Upper lobe of left lung (tissue), 6 donors: ENCODE measurements at regions not wholly inside any gene's neighbourhood (a gene's known extent, or its start where the extent isn't known, plus 50 kb on each side); places are given as distances from the start of the nearest gene placed in this dataset.
A peak's percentile ranks its signal among the peaks of the same experiment; 100 is the strongest.

Experiments used
- ATAC-seq, 2 donors: fragments of 200-7000 bp; cut with Tn5 transposase; one replicate each; pipeline ENCODE4 v1.9.1; 2022; ENCODE audit warnings: mild to moderate bottlenecking in 2 of 2, moderate library complexity in 2 of 2; ENCODE audit not compliant: low FRiP score in 2 of 2
- DNase-seq, 2 donors: peaks; one replicate each; pipeline ENCODE4 v3.0.0-alpha.2; 2019 to 2020
- H3K27ac ChIP-seq, 4 donors: fragments of 200-600 bp; sonication (generic); one replicate each; pipeline ENCODE4 v1.5.1; 2016 to 2019
- H3K27me3 ChIP-seq, 4 donors: fragments of 200-600 bp; sonication (generic); one replicate each; pipeline ENCODE4 v1.5.1; 2017 to 2019
- H3K36me3 ChIP-seq, 4 donors: fragments of 200-600 bp; sonication (generic); one replicate each; pipeline ENCODE4 v1.5.1; 2016 to 2019
- H3K4me1 ChIP-seq, 4 donors: fragments of 200-600 bp; sonication (generic); one replicate each; pipeline ENCODE4 v1.5.1; 2018 to 2019
- H3K4me3 ChIP-seq, 4 donors: fragments of 200-600 bp; sonication (generic); one replicate each; pipeline ENCODE4 v1.5.1; 2017 to 2019; ENCODE audit warnings: mild to moderate bottlenecking in 2 of 4, moderate library complexity in 1 of 4
- H3K9me3 ChIP-seq, 4 donors: fragments of 200-600 bp; sonication (generic); one replicate each; pipeline ENCODE4 v1.5.1; 2018 to 2019
- CTCF ChIP-seq, 6 experiments: fragments of 450-650 bp in 4 of 6; fragments of 200-600 bp in 2 of 6; sonication (generic) in 2 of 6; IDR thresholded peaks; one replicate each; pipeline ENCODE4 v1.5.1; 2016 to 2019; ENCODE audit warnings: antibody characterized with exemption in 6 of 6
- EP300 ChIP-seq, 4 donors: sonication (generic); formaldehyde crosslinking; IDR thresholded peaks; one replicate each; pipeline ENCODE4 v1.5.1; 2017; ENCODE audit warnings: antibody characterized with exemption in 4 of 4, control low read depth in 2 of 4
- POLR2A ChIP-seq, 4 donors: fragments of 450-650 bp; IDR thresholded peaks; one replicate each; pipeline ENCODE4 v1.5.1; 2016 to 2017; ENCODE audit warnings: antibody characterized with exemption in 4 of 4, mild to moderate bottlenecking in 2 of 4
- POLR2AphosphoS5 ChIP-seq, 2 donors: sonication (generic); formaldehyde crosslinking; IDR thresholded peaks; one replicate each; pipeline ENCODE4 v1.5.1; 2017; ENCODE audit warnings: antibody characterized with exemption in 2 of 2
- WGBS, 2 donors: methylation state at CpG; one replicate each; pipeline ENCODE4 v1.1.5; 2017 to 2018; 5-methylcytosine and 5-hydroxymethylcytosine counted together
- donor health status: DM: no; HTN: no; CAD: no; lungs with moderate emphysema.
- donor health status: DM: no; HTN: yes; CAD: no; lungs with severe emphysema.

GRCh38 chr2:201977651-201978050 is 56.0 kb upstream of the FZD7 start:
- Histone ChIP-seq H3K27me3 (no peaks in the 10 kb centered on the region), H3K4me3 (no peak overlapping the region), H3K36me3 (no peaks in the 10 kb centered on the region), H3K4me1 (no peaks in the 10 kb centered on the region), H3K9me3 (no peaks in the 10 kb centered on the region), H3K27ac (no peak overlapping the region)
- ATAC-seq (no peak), DNase-seq (no peak)
- 42 to 85% methylated on average over 2 of the region's 2 CpGs for WGBS, 2 donors
- no peak for TF ChIP-seq CTCF (IDR thresholded peaks at IDR 0.05)
- no peak for TF ChIP-seq POLR2A (IDR thresholded peaks at IDR 0.05)
- no peak for TF ChIP-seq POLR2AphosphoS5 (IDR thresholded peaks at IDR 0.05)
- no peak for TF ChIP-seq EP300 (IDR thresholded peaks at IDR 0.05)

- no peaks in the 10 kb centered on the region for H3K27me3 ChIP-seq
- no peaks in the 10 kb centered on the region for H3K4me1 ChIP-seq
- no peaks in the 10 kb centered on the region for H3K9me3 ChIP-seq
- DNase-seq (no peak), ATAC-seq (no peak)
- WGBS, 2 donors, result 84 to 90% methylated on average over 4 of the region's 4 CpGs
- no peak overlapping the region for H3K4me3 ChIP-seq
- no peak overlapping the region for H3K27ac ChIP-seq
- TF ChIP-seq CTCF (IDR thresholded peaks at IDR 0.05) (no peak), EP300 (IDR thresholded peaks at IDR 0.05) (no peak), POLR2A (IDR thresholded peaks at IDR 0.05) (no peak), POLR2AphosphoS5 (IDR thresholded peaks at IDR 0.05) (no peak)
- no peaks in the 10 kb centered on the region for H3K36me3 ChIP-seq
Observed at GRCh38 chr2:201978333-201978732, 55.3 kb upstream of the FZD7 start.

GRCh38 chr2:201978986-201979385 is 54.7 kb upstream of the FZD7 start:
- no peaks in the 10 kb centered on the region for H3K9me3 ChIP-seq
- TF ChIP-seq EP300 (IDR thresholded peaks at IDR 0.05) (no peak), POLR2A (IDR thresholded peaks at IDR 0.05) (no peak), POLR2AphosphoS5 (IDR thresholded peaks at IDR 0.05) (no peak), CTCF (IDR thresholded peaks at IDR 0.05) (no peak)
- no peak overlapping the region for H3K4me3 ChIP-seq
- DNase-seq (no peak), ATAC-seq (peak in 1 of 2 donors; percentile 42)
- 61 to 63% methylated on average over 3 to 4 of the region's 4 CpGs for WGBS, 2 donors
- H3K27ac ChIP-seq, result no peak overlapping the region
- no peaks in the 10 kb centered on the region for H3K36me3 ChIP-seq
- no peaks in the 10 kb centered on the region for H3K4me1 ChIP-seq
- H3K27me3 ChIP-seq, result no peaks in the 10 kb centered on the region

- Histone ChIP-seq H3K27me3 (no peaks in the 10 kb centered on the region), H3K9me3 (no peaks in the 10 kb centered on the region), H3K36me3 (no peaks in the 10 kb centered on the region), H3K4me3 (no peak overlapping the region), H3K4me1 (no peaks in the 10 kb centered on the region), H3K27ac (no peak overlapping the region)
- DNase-seq (no peak), ATAC-seq (no peak)
- 75 to 84% methylated on average over 8 of the region's 8 CpGs for WGBS, 2 donors
- TF ChIP-seq POLR2AphosphoS5 (IDR thresholded peaks at IDR 0.05) (no peak), CTCF (IDR thresholded peaks at IDR 0.05) (no peak), EP300 (IDR thresholded peaks at IDR 0.05) (no peak), POLR2A (IDR thresholded peaks at IDR 0.05) (no peak)
Observed at GRCh38 chr2:201980389-201980821, 53.2 kb upstream of the FZD7 start.

- Histone ChIP-seq H3K27ac (no peak overlapping the region), H3K4me3 (no peak overlapping the region), H3K36me3 (no peaks in the 10 kb centered on the region), H3K27me3 (no peaks in the 10 kb centered on the region), H3K9me3 (no peaks in the 10 kb centered on the region), H3K4me1 (no peaks in the 10 kb centered on the region)
- TF ChIP-seq POLR2AphosphoS5 (IDR thresholded peaks at IDR 0.05) (no peak), POLR2A (IDR thresholded peaks at IDR 0.05) (no peak), CTCF (IDR thresholded peaks at IDR 0.05) (no peak), EP300 (IDR thresholded peaks at IDR 0.05) (no peak)
- WGBS, 2 donors, result 89 to 94% methylated on average over 4 of the region's 4 CpGs
- no peak for ATAC-seq
- no peak for DNase-seq
Observed at GRCh38 chr2:201980946-201981345, 52.7 kb upstream of the FZD7 start.
